ENCODE measurements at regions not wholly inside any gene's neighbourhood (a gene's known extent, or its start where the extent isn't known, plus 50 kb on each side); places are given as distances from the start of the nearest gene placed in this dataset.
"Not testable (repeated sequence)": the region's sequence is repeated elsewhere in the genome, so short reads cannot be mapped to it uniquely, and the experiment has no call there.

DNA sequence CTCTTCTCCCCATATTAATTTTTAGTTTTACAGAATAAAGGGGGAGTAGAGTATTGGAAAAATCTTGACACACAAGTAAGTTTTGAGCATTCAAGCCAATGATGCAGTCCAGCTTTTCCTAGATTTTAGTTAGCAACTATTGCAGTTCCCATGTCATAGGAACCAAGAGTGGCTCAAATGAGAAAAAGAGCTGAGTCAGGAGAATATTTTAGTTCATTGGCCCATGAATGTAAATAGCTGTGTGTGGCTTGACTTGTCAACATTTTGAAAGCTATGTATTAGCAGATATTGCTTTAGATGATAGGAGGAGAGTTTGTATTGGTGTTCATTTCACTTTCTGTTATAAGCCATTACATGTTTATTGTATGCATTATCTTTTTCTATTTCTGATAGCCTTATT, 853.7 kb downstream of the PLOD2 start:
- no peak for DNase-seq

DNA sequence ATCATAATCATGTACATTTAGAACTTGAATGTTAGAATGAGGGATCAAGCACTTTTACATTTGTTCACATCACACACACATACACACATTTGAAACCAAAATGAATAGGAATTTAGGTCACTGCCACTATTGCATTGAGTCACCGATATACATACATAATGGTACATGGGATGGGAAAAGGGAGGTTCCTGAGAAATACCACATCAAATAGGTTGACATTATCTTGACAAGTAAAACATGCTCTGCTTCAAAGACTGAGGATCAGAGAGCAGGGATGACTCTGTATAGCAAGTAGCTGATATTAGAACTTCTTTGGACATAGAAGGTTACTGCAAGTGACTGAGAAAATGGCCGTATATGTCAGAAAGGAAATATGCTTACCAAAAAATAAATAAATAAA, 847.2 kb downstream of the PLOD2 start:
- DNase-seq, result no peak

GRCh38 chr3:145316253-145316652, 844.7 kb downstream of the PLOD2 start:
- DNase-seq, result not testable (repeated sequence)

DNA sequence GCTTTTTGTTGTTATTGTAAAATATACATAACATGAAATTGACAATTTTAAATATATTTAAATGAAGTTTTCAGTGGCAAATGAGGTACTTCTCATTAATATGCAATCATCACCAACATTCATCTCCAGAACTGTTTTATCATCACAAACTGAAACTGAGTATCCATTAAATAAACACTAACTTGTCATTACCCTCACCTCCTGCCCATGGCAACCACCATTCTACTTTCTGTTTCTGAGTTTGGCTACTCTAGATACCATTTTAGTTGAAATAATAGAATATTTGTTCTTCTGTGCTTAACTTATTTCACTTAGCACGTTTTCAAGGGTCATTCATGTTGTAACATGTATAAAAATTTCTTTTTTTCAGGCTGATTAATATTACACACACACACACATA, 834.3 kb downstream of the PLOD2 start:
- DNase-seq, result no peak

GRCh38 chr3:145333427-145333826, 827.6 kb downstream of the PLOD2 start:
- not testable (repeated sequence) for DNase-seq

DNA sequence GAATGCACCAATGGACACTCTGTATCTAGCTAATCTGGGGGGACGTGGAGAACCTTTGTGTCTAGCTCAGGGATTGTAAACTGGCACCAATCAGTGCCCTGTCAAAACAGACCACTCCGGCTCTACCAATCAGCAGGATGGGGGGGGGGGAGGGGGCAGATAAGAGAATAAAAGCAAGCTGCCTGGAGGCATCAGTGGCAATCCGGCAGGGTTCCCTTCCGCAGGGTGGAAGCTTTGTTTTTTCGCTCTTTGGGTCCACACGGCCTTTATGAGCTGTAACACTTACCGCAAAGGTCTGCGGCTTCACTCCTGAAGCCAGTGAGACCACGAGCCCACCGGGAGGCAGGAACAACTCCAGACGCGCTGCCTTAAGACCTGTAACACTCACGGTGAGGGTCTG, 827.1 kb downstream of the PLOD2 start:
- DNase-seq, result no peak

- DNase-seq, result no peak
These were observed 805.8 kb downstream of the PLOD2 start for GRCh38 chr3:145355206-145355605.

GRCh38 chr3:145357453-145357852, 803.5 kb downstream of the PLOD2 start:
- no peak for DNase-seq

- no peak for DNase-seq
These were observed 801.9 kb downstream of the PLOD2 start for GRCh38 chr3:145359040-145359439.

DNA sequence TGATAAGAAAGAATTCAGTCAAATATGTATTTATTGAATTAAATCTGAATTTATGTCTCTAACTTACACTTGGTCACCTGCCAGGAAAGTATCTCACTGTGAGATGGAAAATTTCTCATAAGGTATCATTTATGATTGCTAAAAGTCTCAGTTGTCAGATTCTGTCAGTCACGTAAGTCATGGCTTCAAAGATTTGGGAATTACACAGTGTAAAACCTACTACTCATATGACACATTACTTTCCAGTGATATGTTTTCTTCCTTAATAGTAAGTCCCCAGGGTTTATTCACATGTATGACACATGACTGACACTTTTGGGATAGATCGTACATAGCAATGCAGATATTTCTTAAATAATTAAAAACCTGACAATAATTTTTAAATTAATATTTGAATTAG, 792.2 kb downstream of the PLOD2 start:
- DNase-seq, result no peak

DNA sequence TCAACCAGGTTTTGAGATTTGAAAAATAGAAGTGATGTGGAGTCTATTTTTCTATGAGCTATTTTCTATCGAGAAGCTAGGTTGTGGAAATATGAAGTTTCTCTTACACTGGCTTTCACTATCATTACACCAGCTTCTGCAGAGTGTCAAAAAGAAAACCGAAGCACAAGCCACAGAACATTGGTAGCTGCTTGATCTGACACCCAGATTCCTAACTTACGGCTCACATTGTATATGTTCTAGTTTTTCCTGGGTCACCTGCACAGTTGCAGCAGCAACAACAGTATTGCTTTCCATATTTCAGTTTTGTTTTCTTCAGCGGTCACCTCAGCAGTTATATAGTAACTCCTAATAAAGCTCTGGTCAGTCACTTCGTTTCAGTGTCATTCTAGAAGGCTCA, 790.1 kb downstream of the PLOD2 start:
- no peak for DNase-seq

GRCh38 chr3:145377301-145377700, 783.7 kb downstream of the PLOD2 start:
- no peak for DNase-seq

- DNase-seq, result no peak
These were observed 777.6 kb downstream of the PLOD2 start for GRCh38 chr3:145383416-145383815.

DNA sequence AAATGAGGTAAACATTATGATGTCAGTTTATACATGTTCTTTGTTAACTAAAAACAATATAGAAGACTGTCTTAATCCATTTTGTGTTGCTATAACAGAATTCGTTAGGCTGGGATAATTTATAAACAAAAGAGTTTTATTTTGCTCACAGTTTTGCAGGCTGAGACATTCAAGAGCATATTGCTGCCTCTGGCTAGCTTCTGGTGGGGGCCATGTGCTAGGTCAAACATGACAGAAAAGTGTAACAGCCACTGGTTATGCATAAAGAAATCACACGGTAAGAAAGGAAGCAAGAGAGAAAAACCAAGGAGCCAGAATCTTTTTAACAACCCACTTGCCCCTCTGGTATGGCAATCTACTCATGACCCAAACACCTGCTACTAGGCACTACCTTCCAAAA, 776.7 kb downstream of the PLOD2 start:
- DNase-seq, result no peak

DNA sequence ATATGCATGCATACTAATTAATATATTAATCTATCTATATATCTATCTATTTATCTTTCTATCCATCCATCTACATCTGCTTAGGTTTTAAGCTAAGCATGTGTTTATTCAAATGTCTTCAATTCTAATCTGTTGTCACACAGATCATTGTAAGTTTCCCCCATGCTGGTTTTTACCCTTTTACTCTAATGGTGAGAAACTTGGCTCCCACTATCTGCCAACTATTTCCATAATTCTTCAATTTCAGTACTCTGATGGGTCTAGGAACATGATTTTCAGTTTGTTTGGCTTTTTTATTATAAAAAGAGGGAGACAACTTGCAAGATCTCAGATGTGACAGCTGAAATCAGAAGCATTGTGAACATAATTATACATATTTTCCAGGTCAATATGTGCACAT, 773.8 kb downstream of the PLOD2 start:
- no peak for DNase-seq

DNA sequence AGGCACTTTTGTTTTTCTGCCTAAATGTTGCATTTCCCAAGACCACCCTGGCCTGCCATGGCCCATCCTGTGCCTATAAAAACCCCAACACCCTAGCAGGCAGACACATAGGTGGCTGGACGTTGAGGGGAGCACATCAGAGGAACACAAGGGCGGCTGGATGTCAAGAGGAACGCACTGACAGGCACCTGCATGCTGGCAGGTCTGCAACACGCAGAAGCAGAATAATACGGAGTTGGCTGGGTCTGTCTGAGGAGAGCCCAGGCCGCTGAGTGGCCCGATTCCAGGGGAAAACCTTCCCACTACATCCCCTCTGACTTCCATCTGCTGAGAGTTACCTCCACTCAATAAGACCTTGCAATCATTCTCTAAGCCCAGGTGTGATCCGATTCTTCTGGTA, 765.6 kb downstream of the PLOD2 start:
- no peak for DNase-seq

- no peak for DNase-seq
These were observed 749.4 kb downstream of the PLOD2 start for GRCh38 chr3:145411605-145412004.

GRCh38 chr3:145417678-145418077, 743.3 kb downstream of the PLOD2 start:
- DNase-seq, result no peak

DNA sequence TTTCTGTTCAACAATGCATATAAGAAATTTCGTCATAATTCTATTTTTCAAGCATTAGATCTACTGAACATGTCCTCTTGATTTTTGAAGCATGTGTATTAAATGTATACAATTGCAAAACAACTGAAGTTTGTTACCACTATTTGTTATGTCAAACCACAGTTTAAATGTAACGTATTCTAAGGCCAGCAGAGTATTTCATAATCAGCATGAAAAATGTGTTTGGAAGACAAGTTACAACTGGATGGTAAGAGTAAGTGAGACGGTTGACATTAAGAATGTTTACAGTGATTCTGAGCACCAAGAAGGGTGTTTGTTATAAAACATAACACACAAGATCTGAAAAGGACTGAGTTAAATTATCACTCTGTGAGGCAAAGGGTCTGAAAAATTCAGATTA, 738.4 kb downstream of the PLOD2 start:
- DNase-seq, result no peak

DNA sequence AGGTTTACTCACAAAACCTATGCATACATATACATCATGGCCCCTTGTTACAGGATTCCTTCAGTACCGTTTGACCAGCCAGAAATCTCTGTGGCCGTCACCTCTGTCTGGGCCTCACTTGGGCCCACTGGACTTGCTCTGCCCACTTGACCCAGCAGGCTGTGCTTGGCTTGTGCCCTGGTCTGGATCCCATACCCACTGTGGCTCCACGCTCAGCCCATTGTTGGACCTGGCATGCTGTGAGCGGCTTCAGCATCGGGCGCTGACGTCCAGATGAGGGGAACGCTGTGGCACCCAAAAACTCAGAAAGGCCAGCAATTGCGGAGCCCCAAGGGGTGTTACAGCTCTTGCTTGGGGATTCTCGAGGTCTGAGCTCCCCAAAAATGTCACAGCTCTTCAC, 733.6 kb downstream of the PLOD2 start:
- no peak for DNase-seq

- no peak for DNase-seq
These were observed 731.4 kb downstream of the PLOD2 start for GRCh38 chr3:145429546-145429945.

DNA sequence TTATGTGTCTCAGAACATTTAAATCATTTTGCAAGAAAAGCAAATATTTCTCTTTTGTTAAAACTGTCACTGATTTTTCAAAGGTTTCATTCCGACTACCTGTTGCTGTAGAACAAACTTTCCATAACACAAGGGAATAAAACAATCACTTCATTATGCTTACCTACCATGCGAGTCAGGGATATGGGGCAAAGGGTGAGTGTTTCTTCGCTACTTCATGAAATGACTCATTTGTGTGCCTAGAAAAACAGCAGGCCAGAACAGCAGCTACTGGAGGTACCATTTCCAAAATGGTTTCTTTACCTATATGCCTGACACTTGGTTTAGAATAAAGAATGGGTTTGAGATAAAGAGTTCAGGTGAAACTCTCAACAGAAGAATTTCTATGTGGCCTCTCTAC, 712.5 kb downstream of the PLOD2 start:
- no peak for DNase-seq

GRCh38 chr3:145450018-145450682, 710.8 kb downstream of the PLOD2 start:
- no peak for DNase-seq

- no peak for DNase-seq
These were observed 703.0 kb downstream of the PLOD2 start for GRCh38 chr3:145457825-145458552.

DNA sequence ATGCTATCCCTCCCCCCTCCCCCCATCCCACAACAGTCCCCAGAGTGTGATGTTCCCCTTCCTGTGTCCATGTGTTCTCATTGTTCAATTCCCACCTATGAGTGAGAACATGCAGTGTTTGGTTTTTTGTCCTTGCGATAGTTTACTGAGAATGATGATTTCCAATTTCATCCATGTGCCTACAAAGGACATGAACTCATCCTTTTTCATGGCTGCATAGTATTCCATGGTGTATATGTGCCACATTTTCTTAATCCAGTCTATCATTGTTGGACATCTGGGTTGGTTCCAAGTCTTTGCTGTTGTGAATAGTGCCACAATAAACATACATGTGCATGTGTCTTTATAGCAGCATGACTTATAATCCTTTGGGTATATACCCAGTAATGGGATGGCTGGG, 701.3 kb downstream of the PLOD2 start:
- not testable (repeated sequence) for DNase-seq

All from fibroblast of skin of back (primary cell).